ENCODE measurements at regions not wholly inside any gene's neighbourhood (a gene's known extent, or its start where the extent isn't known, plus 50 kb on each side); places are given as distances from the start of the nearest gene placed in this dataset.
"Not testable (repeated sequence)": the region's sequence is repeated elsewhere in the genome, so short reads cannot be mapped to it uniquely, and the experiment has no call there.

- peak; percentile 43 for DNase-seq
Measured at GRCh38 chr5:39526914-39527477, 102.2 kb upstream of the DAB2 start.

GRCh38 chr5:39525781-39526180 lies 101.0 kb upstream of the DAB2 start:
- not testable (repeated sequence) for DNase-seq

GRCh38 chr5:39525271-39525670 lies 100.5 kb upstream of the DAB2 start:
- DNase-seq = no peak

GRCh38 chr5:39523821-39524220 lies 99.0 kb upstream of the DAB2 start:
- DNase-seq = peak; percentile 85

GRCh38 chr5:39521940-39522590 lies 97.3 kb upstream of the DAB2 start:
- DNase-seq = peak; percentile 52

GRCh38 chr5:39521098-39521860 lies 96.5 kb upstream of the DAB2 start:
- DNase-seq = no peak

GRCh38 chr5:39520232-39520572 lies 95.4 kb upstream of the DAB2 start:
- DNase-seq = peak; percentile 95

- DNase-seq = peak; percentile 88
Measured at GRCh38 chr5:39519566-39520231, 94.9 kb upstream of the DAB2 start.

GRCh38 chr5:39519079-39519478 lies 94.3 kb upstream of the DAB2 start:
- peak; percentile 49 for DNase-seq

GRCh38 chr5:39518516-39518915 lies 93.7 kb upstream of the DAB2 start:
- DNase-seq = peak; percentile 99

GRCh38 chr5:39517800-39518199 lies 93.0 kb upstream of the DAB2 start:
- DNase-seq = peak; percentile 98

GRCh38 chr5:39515881-39516280 lies 91.1 kb upstream of the DAB2 start:
- DNase-seq = no peak

GRCh38 chr5:39513236-39513635 lies 88.5 kb upstream of the DAB2 start:
- peak; percentile 31 for DNase-seq

- no peak for DNase-seq
Measured at GRCh38 chr5:39506211-39506610, 81.4 kb upstream of the DAB2 start.

GRCh38 chr5:39505791-39506190 lies 81.0 kb upstream of the DAB2 start:
- DNase-seq = no peak

- no peak for DNase-seq
Measured at GRCh38 chr5:39505363-39505762, 80.6 kb upstream of the DAB2 start.

- DNase-seq = peak; percentile 75
Measured at GRCh38 chr5:39503155-39503554, 78.4 kb upstream of the DAB2 start.

GRCh38 chr5:39502704-39503103 lies 77.9 kb upstream of the DAB2 start:
- no peak for DNase-seq

GRCh38 chr5:39501397-39501796 lies 76.6 kb upstream of the DAB2 start:
- peak; percentile 93 for DNase-seq

GRCh38 chr5:39500551-39501175 lies 75.9 kb upstream of the DAB2 start:
- peak; percentile 58 for DNase-seq

- DNase-seq = peak; percentile 76
Measured at GRCh38 chr5:39498278-39498952, 73.6 kb upstream of the DAB2 start.

GRCh38 chr5:39497322-39497721 lies 72.5 kb upstream of the DAB2 start:
- no peak for DNase-seq

- no peak for DNase-seq
Measured at GRCh38 chr5:39495227-39495626, 70.4 kb upstream of the DAB2 start.
